ENCODE measurements at regions not wholly inside any gene's neighbourhood (a gene's known extent, or its start where the extent isn't known, plus 50 kb on each side); places are given as distances from the start of the nearest gene placed in this dataset.
"Not testable (repeated sequence)": the region's sequence is repeated elsewhere in the genome, so short reads cannot be mapped to it uniquely, and the experiment has no call there.

DNA sequence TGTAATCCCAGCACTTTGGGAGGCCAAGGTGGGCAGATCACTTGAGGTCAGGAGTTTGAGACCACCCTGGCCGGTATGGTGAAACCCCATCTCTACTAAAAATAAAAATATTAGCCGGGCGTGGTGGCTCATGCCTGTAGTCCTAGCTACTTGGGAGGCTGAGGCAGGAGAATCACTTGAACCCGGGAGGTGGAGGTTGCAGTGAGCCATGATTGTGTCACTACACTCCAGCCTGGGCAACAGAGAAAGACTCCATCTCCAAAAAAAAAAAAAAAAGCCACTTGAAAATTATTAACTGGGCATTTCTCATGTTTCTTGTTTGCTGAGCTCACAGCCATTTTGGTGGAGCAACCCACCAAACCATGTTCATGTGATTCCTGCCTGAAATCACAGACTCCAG is 131.1 kb upstream of the LPP start:
- H3K27ac ChIP-seq (ENCODE audit: low read length); H3K36me3 ChIP-seq (ENCODE audit: insufficient read depth, low read depth, low read length); H3K27me3 ChIP-seq (ENCODE audit: insufficient read depth, low read length); H3K9ac ChIP-seq (ENCODE audit: low read depth, low read length); H3K9me3 ChIP-seq (ENCODE audit: insufficient read depth, low read depth, low read length); H3K4me3 ChIP-seq (ENCODE audit: low read length); H3K4me1 ChIP-seq (ENCODE audit: insufficient read depth, low read length): not testable (repeated sequence)

- no peaks in the 10 kb centered on the region for H3K4me1 ChIP-seq (ENCODE audit: insufficient read depth, low read length)
- H3K9ac ChIP-seq (ENCODE audit: low read depth, low read length): no peak overlapping the region
- no peak overlapping the region for H3K4me3 ChIP-seq (ENCODE audit: low read length)
- no peaks in the 10 kb centered on the region for H3K9me3 ChIP-seq (ENCODE audit: insufficient read depth, low read depth, low read length)
- no peaks in the 10 kb centered on the region for H3K36me3 ChIP-seq (ENCODE audit: insufficient read depth, low read depth, low read length)
- H3K27me3 ChIP-seq (ENCODE audit: insufficient read depth, low read length): no peaks in the 10 kb centered on the region
- no peak overlapping the region for H3K27ac ChIP-seq (ENCODE audit: low read length)
Observed at GRCh38 chr3:188025555-188025954, 128.4 kb upstream of the LPP start.

GRCh38 chr3:188026191-188026968 is 127.6 kb upstream of the LPP start:
- H3K9me3 ChIP-seq (ENCODE audit: insufficient read depth, low read depth, low read length): no peaks in the 10 kb centered on the region
- H3K4me1 ChIP-seq (ENCODE audit: insufficient read depth, low read length): no peaks in the 10 kb centered on the region
- H3K4me3 ChIP-seq (ENCODE audit: low read length): no peak overlapping the region
- no peaks in the 10 kb centered on the region for H3K27me3 ChIP-seq (ENCODE audit: insufficient read depth, low read length)
- no peak overlapping the region for H3K9ac ChIP-seq (ENCODE audit: low read depth, low read length)
- no peak overlapping the region for H3K27ac ChIP-seq (ENCODE audit: low read length)
- H3K36me3 ChIP-seq (ENCODE audit: insufficient read depth, low read depth, low read length): no peaks in the 10 kb centered on the region

- H3K27me3 ChIP-seq (ENCODE audit: insufficient read depth, low read length): no peaks in the 10 kb centered on the region
- no peaks in the 10 kb centered on the region for H3K4me1 ChIP-seq (ENCODE audit: insufficient read depth, low read length)
- no peak overlapping the region for H3K9ac ChIP-seq (ENCODE audit: low read depth, low read length)
- H3K9me3 ChIP-seq (ENCODE audit: insufficient read depth, low read depth, low read length): no peaks in the 10 kb centered on the region
- H3K36me3 ChIP-seq (ENCODE audit: insufficient read depth, low read depth, low read length): no peaks in the 10 kb centered on the region
- H3K27ac ChIP-seq (ENCODE audit: low read length): no peak overlapping the region
- no peak overlapping the region for H3K4me3 ChIP-seq (ENCODE audit: low read length)
Observed at GRCh38 chr3:188031121-188031520, 122.8 kb upstream of the LPP start.

- Histone ChIP-seq H3K4me1 (ENCODE audit: insufficient read depth, low read length) (peaks cover 8% of the 10 kb centered on the region; the same call in 1 of the 2 replicates), H3K9ac (ENCODE audit: low read depth, low read length) (no peak overlapping the region), H3K27ac (ENCODE audit: low read length) (no peak overlapping the region), H3K36me3 (ENCODE audit: insufficient read depth, low read depth, low read length) (no peaks in the 10 kb centered on the region), H3K4me3 (ENCODE audit: low read length) (no peak overlapping the region), H3K9me3 (ENCODE audit: insufficient read depth, low read depth, low read length) (no peaks in the 10 kb centered on the region), H3K27me3 (ENCODE audit: insufficient read depth, low read length) (no peaks in the 10 kb centered on the region)
Observed at GRCh38 chr3:188034989-188035388, 119.0 kb upstream of the LPP start.

- no peak overlapping the region for H3K4me3 ChIP-seq (ENCODE audit: low read length)
- no peak overlapping the region for H3K27ac ChIP-seq (ENCODE audit: low read length)
- H3K9me3 ChIP-seq (ENCODE audit: insufficient read depth, low read depth, low read length): no peaks in the 10 kb centered on the region
Observed at GRCh38 chr3:188036375-188037194, 117.4 kb upstream of the LPP start.

GRCh38 chr3:188037195-188037718 is 116.7 kb upstream of the LPP start:
- Histone ChIP-seq H3K36me3 (ENCODE audit: insufficient read depth, low read depth, low read length) (no peaks in the 10 kb centered on the region), H3K4me1 (ENCODE audit: insufficient read depth, low read length) (peaks cover 12% of the 10 kb centered on the region; the same call in 1 of the 2 replicates), H3K27me3 (ENCODE audit: insufficient read depth, low read length) (no peaks in the 10 kb centered on the region), H3K4me3 (ENCODE audit: low read length) (no peak overlapping the region), H3K9me3 (ENCODE audit: insufficient read depth, low read depth, low read length) (no peaks in the 10 kb centered on the region), H3K27ac (ENCODE audit: low read length) (no peak overlapping the region), H3K9ac (ENCODE audit: low read depth, low read length) (no peak overlapping the region)

More at GRCh38 chr3:188036375-188037194, 117.4 kb upstream of the LPP start:
- no peak overlapping the region for H3K9ac ChIP-seq (ENCODE audit: low read depth, low read length)
- no peaks in the 10 kb centered on the region for H3K27me3 ChIP-seq (ENCODE audit: insufficient read depth, low read length)
- H3K36me3 ChIP-seq (ENCODE audit: insufficient read depth, low read depth, low read length): no peaks in the 10 kb centered on the region
- peaks cover 8% of the 10 kb centered on the region; the same call in 1 of the 2 replicates for H3K4me1 ChIP-seq (ENCODE audit: insufficient read depth, low read length)

GRCh38 chr3:188037965-188038581 is 115.9 kb upstream of the LPP start:
- no peaks in the 10 kb centered on the region for H3K36me3 ChIP-seq (ENCODE audit: insufficient read depth, low read depth, low read length)
- no peak overlapping the region for H3K9ac ChIP-seq (ENCODE audit: low read depth, low read length)
- no peak overlapping the region for H3K4me3 ChIP-seq (ENCODE audit: low read length)
- peaks cover 12% of the 10 kb centered on the region; the same call in 1 of the 2 replicates for H3K4me1 ChIP-seq (ENCODE audit: insufficient read depth, low read length)
- no peak overlapping the region for H3K27ac ChIP-seq (ENCODE audit: low read length)
- H3K9me3 ChIP-seq (ENCODE audit: insufficient read depth, low read depth, low read length): no peaks in the 10 kb centered on the region
- H3K27me3 ChIP-seq (ENCODE audit: insufficient read depth, low read length): no peaks in the 10 kb centered on the region

DNA sequence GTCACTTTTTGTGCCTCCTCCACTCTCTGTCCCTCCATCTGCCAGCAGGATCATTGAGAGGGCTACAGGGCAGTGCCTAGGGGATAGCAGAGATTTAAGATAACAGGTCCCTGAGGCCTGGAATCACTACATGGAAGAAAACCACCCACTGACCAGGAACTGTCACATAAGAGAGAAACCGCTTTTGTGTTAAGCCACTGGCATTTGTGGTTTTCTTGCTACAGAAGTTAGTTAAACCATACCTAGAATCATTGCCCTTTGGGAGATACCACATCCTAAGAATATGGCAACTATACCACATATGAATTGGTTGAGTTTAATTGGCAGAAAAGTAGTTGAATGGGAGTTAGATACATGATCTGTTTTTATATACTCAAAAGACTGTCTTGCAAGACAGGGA is 112.8 kb upstream of the LPP start:
- H3K36me3 ChIP-seq (ENCODE audit: insufficient read depth, low read depth, low read length): no peaks in the 10 kb centered on the region
- H3K9me3 ChIP-seq (ENCODE audit: insufficient read depth, low read depth, low read length): no peaks in the 10 kb centered on the region
- no peak overlapping the region for H3K27ac ChIP-seq (ENCODE audit: low read length)

DNA sequence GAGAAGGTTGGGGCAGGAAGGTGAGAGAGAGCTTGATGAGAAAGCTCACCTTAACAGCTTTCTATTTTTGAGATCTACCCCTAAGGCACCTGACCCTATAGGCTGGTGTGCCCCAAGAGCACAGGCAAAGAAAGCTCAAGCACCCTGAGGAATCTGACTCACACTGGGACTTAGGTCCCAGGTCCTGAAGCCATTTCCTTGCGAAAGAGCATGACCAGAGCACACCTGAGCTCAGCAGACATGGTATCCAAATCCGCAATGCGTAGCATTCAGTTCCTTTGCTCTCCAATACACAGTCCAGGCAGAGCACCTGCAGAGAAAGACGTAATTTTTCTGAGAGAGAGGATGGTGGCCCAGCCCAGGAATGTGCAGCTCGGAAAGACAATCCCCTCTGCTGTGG is 112.1 kb upstream of the LPP start:
- no peak overlapping the region for H3K27ac ChIP-seq (ENCODE audit: low read length)
- H3K9ac ChIP-seq (ENCODE audit: low read depth, low read length): no peak overlapping the region
- no peaks in the 10 kb centered on the region for H3K27me3 ChIP-seq (ENCODE audit: insufficient read depth, low read length)
- no peaks in the 10 kb centered on the region for H3K36me3 ChIP-seq (ENCODE audit: insufficient read depth, low read depth, low read length)
- peaks cover 5% of the 10 kb centered on the region; the same call in 1 of the 2 replicates for H3K4me1 ChIP-seq (ENCODE audit: insufficient read depth, low read length)
- no peak overlapping the region for H3K4me3 ChIP-seq (ENCODE audit: low read length)
- H3K9me3 ChIP-seq (ENCODE audit: insufficient read depth, low read depth, low read length): no peaks in the 10 kb centered on the region

More for the DNA sequence above, 112.8 kb upstream of the LPP start:
- Histone ChIP-seq H3K9ac (ENCODE audit: low read depth, low read length) (no peak overlapping the region), H3K4me3 (ENCODE audit: low read length) (no peak overlapping the region), H3K27me3 (ENCODE audit: insufficient read depth, low read length) (no peaks in the 10 kb centered on the region), H3K4me1 (ENCODE audit: insufficient read depth, low read length) (peaks cover 12% of the 10 kb centered on the region; the same call in 1 of the 2 replicates)

DNA sequence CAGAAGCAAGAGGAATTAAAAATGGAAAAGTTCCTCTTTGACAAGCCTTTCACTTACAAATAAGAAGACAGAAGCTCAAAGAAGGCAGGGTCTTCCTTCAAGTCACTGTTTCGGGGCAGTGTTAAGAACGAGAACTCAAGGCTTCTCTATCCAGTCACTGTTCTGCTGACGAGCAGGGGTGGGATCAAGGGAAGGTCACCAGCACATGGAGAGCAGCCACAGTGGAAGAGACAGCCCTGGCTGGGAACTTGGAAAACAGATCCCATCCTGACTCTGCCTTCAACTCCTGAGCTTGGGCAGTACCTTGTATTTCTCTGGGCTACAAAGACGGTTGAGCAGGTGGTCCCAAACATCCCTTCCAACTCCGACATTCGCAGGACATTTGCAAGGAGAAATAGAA is 111.5 kb upstream of the LPP start:
- H3K27me3 ChIP-seq (ENCODE audit: insufficient read depth, low read length): no peaks in the 10 kb centered on the region
- no peaks in the 10 kb centered on the region for H3K36me3 ChIP-seq (ENCODE audit: insufficient read depth, low read depth, low read length)
- H3K4me1 ChIP-seq (ENCODE audit: insufficient read depth, low read length): 0 out of 2 replicates have a peak, but pooled peaks cover 4% of the 10 kb centered on the region
- H3K9ac ChIP-seq (ENCODE audit: low read depth, low read length): no peak overlapping the region
- no peak overlapping the region for H3K4me3 ChIP-seq (ENCODE audit: low read length)
- no peak overlapping the region for H3K27ac ChIP-seq (ENCODE audit: low read length)
- no peaks in the 10 kb centered on the region for H3K9me3 ChIP-seq (ENCODE audit: insufficient read depth, low read depth, low read length)
